Stimulated activated CD4-positive, alpha-beta T cell treated with anti-CD3 and anti-CD28 coated beads, Interleukin-12 subunit alpha, Interleukin-12 subunit beta, amount 100 ng/mL, for 4 hours (primary cell): ENCODE measurements at regions not wholly inside any gene's neighbourhood (a gene's known extent, or its start where the extent isn't known, plus 50 kb on each side); places are given as distances from the start of the nearest gene placed in this dataset.
"Not testable (repeated sequence)": the region's sequence is repeated elsewhere in the genome, so short reads cannot be mapped to it uniquely, and the experiment has no call there.

Experiments
- DNase-seq: peaks from one replicate; pipeline ENCODE4 v3.0.0-alpha.2; 2020

DNA sequence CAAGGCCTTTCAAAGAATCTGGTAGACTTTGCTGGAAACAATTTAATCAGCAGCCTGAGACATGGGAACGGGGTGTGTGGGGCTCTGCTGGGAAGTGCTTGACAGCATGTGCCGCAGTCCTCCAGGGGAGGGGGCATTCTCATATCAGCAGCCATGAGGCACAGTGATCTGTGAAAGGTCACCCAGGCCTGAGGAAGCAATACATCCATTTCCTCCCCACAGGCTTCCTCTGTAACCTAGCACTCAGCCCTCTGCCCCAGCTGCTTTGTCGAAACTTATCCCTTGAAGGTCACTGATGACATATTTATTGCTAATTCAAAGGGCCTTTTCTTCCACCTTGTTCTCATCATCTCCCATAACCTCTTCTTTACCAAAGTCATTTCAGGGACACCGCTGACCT lies 103.3 kb downstream of the TNFAIP3 start:
- peak; percentile 9 for DNase-seq

DNA sequence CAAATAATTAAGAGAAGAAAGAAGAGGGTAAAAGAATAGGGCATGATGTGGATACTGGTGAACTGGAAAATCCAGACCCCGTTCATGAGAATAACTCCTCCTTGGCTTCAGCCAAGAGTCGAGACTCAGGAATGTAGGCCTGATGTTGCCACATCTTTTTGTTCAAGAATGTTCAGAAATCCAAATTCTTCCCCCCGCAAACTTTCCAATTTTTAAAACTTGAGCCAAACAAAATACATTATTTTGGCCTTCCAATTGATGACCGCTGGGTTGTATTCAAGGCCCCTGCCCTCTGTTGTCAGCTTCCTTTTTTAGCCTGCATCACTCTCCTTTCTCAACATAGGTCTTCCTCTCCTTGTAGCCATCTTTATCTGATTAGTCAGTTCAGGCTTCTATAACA lies 106.1 kb downstream of the TNFAIP3 start:
- DNase-seq, result no peak

DNA sequence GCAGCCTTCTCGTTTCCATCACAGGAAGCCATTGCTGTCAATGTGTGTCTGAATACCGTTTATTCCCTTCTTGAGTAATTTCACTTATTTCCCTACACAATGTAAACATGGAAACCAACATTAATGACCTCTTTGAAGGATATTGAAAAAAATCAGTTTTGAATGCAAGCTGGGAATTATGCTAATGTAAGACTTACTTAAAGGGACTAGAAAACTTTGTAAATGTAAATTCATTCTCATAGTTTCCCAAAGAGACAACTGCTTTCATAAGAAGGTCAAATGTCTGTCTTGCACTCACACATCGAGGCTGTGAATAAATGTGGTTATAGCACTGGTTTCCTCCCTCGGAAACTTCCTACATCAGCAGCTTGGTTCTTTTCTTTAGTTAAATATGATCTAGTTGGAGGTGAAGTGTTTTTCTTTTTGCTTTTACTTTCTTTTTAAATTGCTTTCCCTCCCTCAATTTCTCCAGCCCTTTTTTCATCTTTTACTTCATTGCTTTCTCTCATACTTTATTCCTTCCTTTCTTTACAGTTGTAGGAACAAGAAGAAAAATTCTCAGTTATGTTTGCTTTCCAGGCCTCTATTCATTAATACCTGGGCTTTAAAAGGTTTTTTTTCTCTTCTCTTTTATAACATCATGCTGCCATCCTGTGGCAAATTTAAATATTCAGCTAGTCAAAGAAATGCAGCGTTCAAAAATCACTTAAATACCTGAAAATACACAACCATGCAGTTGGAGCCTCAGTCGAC lies 108.3 kb downstream of the TNFAIP3 start:
- no peak for DNase-seq

DNA sequence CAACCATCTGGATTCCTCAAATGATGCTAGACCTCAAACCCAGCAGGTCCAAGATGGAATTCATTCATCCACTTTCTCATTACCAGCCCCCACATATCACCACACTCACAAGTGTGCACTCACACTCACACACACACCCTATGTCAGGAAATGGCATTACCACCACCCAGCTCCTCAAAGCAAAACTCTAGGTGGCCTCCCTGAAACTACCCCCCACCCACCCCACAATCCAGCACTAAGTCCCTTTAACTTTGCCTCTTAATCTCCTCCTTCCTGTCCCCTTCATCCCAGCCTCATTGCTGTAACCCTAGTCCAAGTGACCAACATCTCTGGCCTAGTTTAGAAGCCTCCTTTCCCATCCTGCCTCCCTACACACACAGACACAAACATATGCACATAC lies 109.4 kb downstream of the TNFAIP3 start:
- no peak for DNase-seq

DNA sequence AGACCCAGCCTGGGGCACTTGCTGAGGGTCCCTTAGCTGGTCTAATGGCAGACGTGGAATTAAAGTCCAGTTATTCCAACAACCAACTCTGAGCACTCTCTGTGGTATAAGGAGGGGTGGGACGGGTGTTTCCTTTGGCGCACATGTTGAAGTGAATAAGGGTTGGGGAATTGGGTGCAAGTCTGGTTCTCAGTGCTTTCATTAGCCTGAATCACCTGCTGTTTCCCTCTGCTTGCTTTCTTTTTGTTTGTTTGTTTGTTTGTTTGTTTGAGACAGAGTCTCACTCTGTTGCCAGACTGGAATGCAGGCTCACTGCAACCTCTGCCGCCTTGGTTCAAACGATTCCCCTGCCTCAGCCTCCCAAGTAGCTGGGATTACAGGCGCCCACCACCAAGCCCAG lies 110.1 kb downstream of the TNFAIP3 start:
- no peak for DNase-seq

DNA sequence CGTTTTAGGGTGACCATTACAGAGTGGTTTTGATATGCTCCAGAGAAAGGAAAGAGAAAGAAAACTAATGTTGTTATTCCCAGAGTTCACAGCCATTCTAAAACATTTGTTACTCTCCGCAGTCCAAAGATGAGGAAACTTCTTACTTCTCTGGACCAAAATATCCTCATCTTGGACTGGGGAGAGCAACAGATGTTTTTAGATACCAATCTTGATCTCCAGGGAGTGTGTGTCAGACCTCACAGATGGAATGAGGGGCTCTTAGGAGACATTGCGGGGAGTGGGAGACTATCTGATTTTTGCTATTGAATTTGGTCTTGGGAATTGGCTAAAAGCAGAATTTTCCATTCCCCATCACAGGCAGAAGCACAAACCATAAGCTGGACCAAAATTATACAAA lies 110.8 kb downstream of the TNFAIP3 start:
- no peak for DNase-seq

DNA sequence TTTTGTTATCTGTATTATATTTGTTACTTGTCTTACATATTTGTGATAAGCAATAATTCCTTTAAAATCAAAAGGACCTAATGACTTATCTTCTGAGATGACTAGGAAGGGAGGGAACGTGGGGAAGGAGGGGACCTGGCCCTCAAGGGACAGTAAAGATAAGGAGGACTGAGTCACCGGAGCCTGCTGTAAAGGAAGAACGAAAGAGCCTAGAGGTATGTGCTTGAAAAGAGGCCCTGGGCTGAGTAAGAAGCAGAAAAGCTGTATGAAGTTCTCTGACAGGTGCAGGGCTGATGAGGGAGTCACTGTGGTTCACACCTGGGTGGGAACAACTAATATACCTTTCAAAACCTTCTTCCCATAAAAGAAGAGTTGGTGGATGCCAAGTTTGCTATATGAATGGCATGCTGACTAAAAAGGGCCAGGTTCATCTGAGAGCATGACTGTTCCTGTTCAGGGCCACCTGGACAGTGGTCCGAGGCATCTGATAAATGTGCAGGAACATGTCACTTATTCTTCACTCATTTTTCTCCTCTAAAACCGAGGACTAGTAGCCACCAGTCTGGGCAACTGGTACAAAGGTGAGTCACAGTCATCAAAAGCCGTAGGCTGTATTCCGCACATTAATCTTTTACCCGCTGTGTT lies 111.3 kb downstream of the TNFAIP3 start:
- no peak for DNase-seq

DNA sequence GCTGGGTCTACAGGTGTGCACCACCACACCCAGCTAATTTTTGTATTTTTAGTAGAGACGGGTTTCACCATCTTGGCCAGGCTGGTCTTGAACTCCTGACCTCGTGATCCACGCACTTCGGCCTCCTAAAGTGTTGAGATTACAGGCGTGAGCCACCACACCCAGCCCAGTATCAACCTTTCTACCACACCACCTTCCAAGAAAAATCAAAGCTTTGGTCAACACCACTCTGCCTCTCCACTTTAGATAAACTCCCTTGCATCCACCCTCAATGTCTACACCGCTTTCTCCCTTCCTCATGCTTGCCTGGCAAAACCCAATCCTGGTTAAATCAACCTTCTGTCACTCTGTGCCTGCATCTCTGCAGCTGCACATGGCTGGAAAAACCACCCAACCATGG lies 112.2 kb downstream of the TNFAIP3 start:
- not testable (repeated sequence) for DNase-seq

DNA sequence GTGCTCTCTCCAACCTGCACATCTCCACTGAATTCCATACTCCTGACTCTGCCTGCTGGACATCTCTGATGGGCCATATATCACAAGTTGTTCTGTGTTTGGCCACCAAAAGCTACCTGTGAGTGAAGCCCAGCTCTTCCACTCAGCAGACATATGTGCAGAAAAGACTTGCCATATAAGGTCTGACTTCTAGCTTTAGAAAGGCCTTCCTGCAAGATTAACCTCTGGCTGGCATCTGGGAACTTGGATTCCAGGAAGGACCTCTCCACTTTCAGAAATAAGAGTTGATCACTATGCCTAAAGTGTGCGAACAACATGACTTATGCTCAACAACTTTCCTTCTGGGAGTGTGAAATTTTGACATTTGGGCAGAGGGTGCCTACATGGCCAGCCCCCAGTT lies 113.7 kb downstream of the TNFAIP3 start:
- DNase-seq, result no peak

DNA sequence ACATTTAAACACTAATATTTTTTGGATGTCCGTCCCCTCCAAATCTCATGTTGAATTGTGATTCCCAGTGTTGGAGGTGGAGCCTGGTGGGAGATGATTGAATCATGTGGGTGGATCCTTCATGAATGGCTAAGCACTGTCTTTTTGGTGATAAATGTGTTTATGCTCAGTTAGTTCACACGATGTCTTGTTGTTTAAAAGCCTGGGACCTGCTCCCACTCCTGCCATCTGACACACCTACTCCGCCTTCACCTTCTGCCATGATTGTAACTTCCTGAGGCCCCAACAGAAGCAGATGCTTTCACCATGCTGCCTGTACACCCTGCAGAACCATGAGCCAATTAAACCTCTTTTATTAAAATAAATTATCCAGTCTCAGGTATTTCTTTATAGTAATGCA lies 114.7 kb downstream of the TNFAIP3 start:
- DNase-seq, result no peak

DNA sequence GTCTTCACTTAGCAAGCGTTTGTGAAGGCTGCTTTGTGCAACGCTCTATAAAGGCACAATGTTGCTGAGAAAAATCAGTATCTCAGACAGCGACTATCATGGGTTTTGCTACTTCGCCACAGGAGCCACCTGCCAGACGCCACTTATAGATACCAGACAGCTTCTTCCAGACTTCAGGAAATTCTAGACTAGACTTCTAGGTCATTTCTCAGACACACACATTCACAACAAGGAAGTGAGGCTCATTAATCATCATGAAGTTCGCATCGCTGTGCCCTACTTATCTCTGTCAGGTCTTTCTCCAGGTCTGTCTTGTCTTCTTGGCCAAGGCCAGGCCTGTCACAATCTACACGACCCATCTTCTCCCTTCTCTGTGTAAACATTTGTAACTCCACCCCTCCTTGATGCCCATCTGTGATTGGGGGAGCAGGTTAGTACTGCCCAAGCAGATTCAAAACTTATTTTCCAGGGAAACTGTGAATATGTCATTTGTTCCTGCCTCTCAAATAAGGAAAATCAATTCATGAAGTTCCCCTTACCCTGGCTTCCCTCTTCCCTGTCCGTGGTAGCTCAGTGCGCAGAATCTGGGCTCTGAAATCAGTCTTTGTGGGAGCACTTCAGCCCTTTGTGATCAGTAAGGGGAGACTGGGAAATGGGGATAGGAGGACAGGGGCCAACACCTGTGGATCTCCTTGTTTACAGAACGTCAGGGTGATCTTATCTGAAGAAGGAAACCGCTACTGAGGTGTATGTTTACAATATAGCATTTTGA lies 115.5 kb downstream of the TNFAIP3 start:
- no peak for DNase-seq

DNA sequence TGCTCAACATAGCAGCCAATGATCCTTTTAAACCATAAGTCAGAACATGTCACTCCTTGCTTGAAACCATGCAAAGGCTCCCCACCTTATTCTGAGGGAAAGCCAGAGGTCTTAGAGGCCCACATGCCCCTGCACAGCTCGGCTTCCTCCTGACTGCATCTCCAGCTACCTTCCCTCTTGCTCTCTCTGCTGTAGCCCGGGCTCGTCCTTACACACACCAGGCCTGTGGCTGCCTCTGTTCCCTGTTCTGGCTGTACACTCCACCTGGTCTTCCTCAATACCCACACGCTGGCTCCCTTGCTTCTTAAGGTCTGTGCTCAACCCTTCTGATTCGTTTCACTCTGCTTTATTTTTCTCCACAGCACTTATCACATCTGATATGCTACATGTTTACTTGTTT lies 116.2 kb downstream of the TNFAIP3 start:
- DNase-seq, result no peak

DNA sequence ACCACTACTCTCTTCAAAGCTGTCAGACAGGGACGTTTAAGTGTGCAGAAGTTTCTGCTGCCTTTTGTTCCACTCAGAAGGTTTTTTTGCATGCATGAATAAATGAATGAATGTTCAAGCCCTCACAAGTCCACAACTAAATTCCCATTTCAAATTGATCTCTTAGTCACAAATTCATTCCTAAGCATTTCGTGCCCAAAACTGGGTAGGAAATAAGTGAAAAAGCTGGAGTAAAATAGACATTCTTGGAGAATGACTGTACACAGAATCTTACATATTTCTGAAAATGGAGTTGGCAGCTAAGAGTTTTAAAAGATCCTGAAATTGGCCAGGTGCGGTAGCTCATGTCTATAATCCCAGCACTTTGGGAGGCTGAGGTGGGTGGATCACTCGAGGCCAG lies 117.6 kb downstream of the PERP start:
- no peak for DNase-seq

DNA sequence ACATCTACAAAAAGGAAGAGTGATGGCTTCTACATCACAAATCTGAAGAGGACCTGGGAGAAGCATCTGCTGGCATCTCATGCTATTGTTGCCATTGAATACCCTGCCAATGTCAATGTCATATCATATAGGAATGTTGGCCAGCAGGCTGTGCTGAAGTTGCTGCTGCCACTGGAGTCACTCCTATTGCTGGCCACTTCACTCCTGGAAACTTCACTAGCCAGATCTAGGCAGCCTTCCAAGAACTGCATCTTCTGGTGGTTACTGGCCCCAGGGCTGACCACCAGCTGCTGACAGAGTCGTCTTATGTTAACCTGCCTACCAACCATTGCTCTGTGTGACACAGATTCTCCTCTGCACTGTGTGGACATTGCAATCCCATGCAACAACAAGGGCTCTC lies 111.8 kb downstream of the PERP start:
- DNase-seq, result no peak

DNA sequence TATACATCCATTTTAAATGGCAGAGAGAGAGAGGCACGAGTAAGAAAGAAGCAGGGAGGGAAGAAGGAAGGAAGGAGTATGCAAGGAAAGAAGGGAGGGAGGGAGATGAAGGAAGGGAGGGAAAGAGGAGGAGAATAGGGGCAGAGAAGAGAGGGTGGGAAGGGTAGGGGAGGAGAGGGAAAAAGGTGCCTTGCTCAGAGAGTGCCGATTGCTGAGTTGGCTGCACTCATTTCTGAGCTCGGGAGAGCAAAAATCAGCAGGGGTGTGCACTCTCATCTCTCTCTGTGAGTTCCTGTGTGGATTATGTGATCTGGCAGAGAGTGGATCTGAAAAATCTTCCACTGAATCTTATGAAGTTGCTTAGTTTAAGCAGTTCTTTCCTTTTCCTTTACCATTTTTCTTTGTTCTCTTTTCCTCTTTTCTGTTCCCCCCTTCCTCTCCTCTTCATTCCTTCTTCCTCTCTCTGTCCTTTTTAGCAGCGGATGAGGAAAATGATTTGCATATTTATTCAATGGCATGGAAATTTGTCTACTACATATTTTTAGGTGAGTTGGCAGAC lies 108.7 kb downstream of the PERP start:
- DNase-seq, result no peak

DNA sequence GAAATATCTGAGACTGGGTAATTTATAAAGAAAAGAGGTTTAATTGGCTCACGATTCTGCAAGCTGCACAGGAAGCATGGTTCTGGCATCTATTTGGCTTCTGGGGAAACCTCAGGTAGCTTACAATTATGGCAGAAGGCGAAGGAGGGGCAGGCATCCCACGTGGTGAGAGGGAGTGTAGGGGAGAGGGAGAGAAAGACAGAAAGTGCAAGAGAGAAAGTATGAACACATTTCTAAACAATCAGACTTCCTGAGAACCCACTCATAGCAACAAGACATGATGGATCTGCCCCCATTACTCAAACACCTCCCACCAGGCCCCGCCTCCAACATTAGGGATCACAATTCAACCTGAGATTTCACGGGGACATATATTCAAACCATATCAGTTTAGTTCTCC lies 107.4 kb downstream of the PERP start:
- no peak for DNase-seq

DNA sequence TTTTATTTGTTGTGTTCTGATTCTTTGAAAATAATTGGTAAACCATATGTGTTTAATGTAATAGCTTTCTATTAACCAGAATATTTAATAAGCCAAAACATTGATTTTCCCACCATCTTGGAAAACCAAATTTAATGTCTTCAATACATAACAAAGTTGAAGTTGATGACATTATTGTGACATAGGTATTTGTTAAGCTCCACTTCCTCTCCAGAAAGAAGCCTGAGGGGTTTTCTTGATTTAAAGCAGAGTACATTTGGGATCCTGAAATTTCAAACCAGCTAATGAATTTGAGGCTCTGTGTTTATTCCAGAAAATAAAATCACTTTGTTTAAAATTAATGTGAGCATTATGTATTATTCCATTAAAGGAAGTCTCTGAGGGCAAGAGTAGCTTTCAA lies 106.3 kb downstream of the PERP start:
- no peak for DNase-seq

DNA sequence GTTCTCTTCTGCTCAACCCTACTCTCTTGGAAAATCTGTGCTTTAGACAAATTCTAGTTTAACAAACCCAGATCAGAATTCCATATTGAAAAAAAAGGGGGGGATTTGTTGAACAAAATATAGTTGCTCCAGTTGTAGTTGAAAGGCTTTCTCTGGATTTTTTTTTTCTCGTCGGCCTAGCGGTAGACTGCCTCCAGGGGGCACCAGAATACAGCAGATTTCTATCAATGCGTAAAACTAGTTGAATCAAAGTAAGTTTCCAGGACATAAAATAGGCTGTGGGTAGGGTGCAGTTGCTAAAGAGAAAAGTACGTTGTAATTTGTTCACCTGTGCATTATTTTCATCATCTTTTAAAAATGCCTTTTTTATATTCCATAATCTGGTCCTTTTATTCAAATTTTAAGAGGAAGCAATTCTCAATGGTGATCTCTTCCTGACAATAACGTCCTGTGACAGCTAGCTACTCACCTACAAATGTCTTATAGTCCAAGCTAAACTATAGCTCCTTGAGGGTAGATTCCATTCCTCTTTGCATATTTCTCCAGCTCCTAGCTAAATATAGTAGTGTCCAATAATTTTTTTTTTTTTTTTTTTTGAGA lies 105.4 kb downstream of the PERP start:
- peak; percentile 51 for DNase-seq

DNA sequence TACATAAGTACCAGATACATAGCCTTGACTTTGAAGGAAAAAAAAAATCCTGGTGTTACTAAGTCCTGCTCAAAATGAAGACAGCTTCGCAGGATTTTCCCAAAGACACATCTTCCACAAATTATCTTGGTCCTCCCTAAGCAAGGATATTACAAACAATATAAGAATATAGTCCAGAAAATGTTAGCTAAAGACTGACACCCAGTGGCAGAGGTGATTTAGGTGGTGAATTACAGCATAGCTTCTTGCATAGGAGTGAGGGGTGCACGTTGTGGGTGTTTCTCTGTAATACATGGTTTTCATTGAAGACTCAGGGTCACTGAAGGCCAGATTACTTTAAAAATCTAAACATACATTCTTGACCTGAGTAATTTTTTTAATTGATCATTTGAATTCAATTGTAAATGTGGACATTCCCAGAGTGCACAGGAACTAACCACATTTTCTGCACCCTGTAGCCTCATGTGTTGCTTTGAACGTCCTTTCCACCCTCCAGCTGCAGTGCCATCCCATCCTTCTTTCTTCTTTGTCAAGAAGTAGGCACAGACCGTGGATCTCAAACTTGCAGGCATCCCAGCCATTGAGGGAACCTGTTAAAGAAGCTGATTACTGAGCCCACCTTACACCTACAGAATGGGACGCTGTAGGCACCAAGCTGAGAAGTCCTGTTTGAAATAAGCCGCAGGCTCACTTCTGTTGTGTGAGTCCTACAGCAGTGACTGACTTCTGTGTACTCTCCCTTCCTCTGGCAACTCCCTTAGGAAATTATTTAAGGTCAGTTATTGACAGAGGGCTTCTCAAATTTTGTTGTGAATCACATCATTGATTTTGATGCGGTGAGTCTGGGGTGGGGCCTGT lies 102.6 kb downstream of the PERP start:
- DNase-seq, result no peak

DNA sequence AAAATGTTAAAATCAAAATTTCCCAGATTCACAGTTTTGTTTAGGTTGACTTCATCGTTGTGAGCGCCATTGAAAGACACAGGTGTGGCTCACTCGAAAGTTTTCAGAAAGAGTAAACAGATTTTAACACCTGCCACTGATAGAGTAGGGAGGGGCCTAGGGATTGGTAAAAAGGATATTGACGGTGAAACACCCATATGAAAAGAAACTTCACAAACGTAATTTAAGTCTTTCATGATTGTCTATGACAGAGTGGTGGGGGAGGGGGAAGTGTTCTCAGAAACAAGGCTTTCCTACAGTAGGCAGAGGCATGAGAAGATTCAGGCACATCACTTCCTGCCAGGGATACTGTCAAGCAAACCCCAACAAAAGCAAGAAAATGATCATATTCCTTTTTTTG lies 101.4 kb downstream of the PERP start:
- no peak for DNase-seq

DNA sequence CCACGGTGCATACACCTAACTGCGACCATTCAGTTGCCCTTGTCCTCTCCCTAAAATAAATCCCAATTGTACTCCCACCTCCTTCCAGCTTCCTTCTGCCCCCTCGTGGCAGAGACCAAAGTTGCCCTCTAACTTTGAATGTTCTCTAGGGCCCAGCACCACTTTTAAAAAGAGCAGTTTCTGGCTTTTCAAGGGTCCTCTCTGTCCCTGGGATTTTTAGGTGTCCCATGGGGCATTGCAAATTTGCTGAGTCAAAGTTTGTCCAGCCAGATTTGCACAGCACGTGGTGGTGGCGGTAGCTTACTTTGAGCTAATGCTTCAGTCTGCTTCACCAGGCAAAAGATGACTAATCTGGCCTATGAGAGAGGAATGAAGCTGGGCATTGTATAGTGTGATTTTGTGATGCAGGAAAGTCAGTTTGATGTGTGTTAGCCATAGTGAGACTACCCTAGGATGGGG lies 100.2 kb downstream of the PERP start:
- DNase-seq, result peak; percentile 13

DNA sequence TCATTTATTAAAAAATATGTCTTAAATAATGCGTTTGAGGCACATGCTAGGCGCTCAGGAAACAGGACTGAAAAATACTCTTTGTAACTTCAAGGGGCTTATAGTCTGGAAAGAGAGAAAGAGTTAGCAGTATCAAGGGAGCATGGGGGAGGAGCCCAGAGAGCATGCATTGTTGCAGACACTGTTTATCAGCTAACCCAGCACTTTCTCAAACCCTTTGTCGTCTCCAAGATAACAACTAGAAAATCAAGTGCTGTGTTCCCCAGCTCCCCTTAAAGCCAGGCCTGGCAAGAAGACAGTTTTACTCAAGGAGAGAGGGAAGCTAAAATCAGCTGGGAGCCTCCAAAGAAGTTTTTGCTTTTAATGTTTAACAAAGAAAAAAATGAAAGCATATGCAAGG lies 98.4 kb downstream of the PERP start:
- DNase-seq, result no peak
